Mesenchymal stem cell (in vitro differentiated cells and primary cell): ENCODE measurements at regions not wholly inside any gene's neighbourhood (a gene's known extent, or its start where the extent isn't known, plus 50 kb on each side); places are given as distances from the start of the nearest gene placed in this dataset.

Source experiments
- DNase-seq: peaks from one replicate; pipeline ENCODE4 v3.0.0-alpha.2; 2013
- H2AFZ ChIP-seq: one replicate; pipeline ENCODE4 v1.6.1; 2013; ENCODE audit warnings: low read depth, mild to moderate bottlenecking, control low read depth, inconsistent platforms, low read length, moderate library complexity
- H2AK5ac ChIP-seq: 2 replicates; pipeline ENCODE4 v1.6.1; 2013; ENCODE audit warnings: low read length, moderate library complexity, mild to moderate bottlenecking, inconsistent platforms; ENCODE audit not compliant: severe bottlenecking
- H2BK120ac ChIP-seq: one replicate; pipeline ENCODE4 v1.6.1; 2013; ENCODE audit warnings: low read depth, mild to moderate bottlenecking, inconsistent platforms, low read length, moderate library complexity
- H2BK12ac ChIP-seq, 2 experiments: one replicate each; pipeline ENCODE4 v1.6.1; 2013; ENCODE audit warnings: inconsistent platforms in 2 of 2, low read length in 2 of 2, mild to moderate bottlenecking in 2 of 2, moderate library complexity in 2 of 2, control low read depth in 1 of 2
- H2BK15ac ChIP-seq: one replicate; pipeline ENCODE4 v1.6.1; 2013; ENCODE audit warnings: mild to moderate bottlenecking, low read depth, inconsistent platforms; ENCODE audit not compliant: poor library complexity, severe bottlenecking
- H2BK5ac ChIP-seq: 2 replicates; pipeline ENCODE4 v1.6.1; 2013; ENCODE audit warnings: low read depth, mild to moderate bottlenecking, low read length, control low read depth, inconsistent platforms; ENCODE audit not compliant: poor library complexity, severe bottlenecking
- H3K14ac ChIP-seq, 2 experiments: one replicate each; pipeline ENCODE4 v1.6.1; 2013; ENCODE audit warnings: inconsistent platforms in 2 of 2, low read length in 2 of 2, control low read depth in 1 of 2, mild to moderate bottlenecking in 1 of 2, moderate library complexity in 1 of 2
- H3K18ac ChIP-seq, 2 experiments: one replicate each; pipeline ENCODE4 v1.6.1; 2013; ENCODE audit warnings: inconsistent platforms in 2 of 2, low read length in 2 of 2, control low read depth in 1 of 2, low read depth in 1 of 2, mild to moderate bottlenecking in 1 of 2
- H3K23ac ChIP-seq, 2 experiments: one replicate each; pipeline ENCODE4 v1.6.1; 2013; ENCODE audit warnings: inconsistent platforms in 2 of 2, low read length in 2 of 2, mild to moderate bottlenecking in 2 of 2, moderate library complexity in 2 of 2, control low read depth in 1 of 2
- H3K27ac ChIP-seq: 2 replicates; pipeline ENCODE4 v1.5.1; 2013; ENCODE audit warnings: mild to moderate bottlenecking, moderate library complexity, low read length, control low read depth, inconsistent platforms; ENCODE audit not compliant: poor library complexity, severe bottlenecking
- H3K27me3 ChIP-seq, 2 experiments: 2 replicates each; pipeline versions ENCODE4 v1.6.1 to v1.7.0; 2013; ENCODE audit warnings: low read length in 2 of 2, mild to moderate bottlenecking in 2 of 2, moderate library complexity in 2 of 2, control low read depth in 1 of 2, inconsistent platforms in 1 of 2; ENCODE audit not compliant: control insufficient read depth in 1 of 2, insufficient read depth in 1 of 2
- H3K36me3 ChIP-seq, 2 experiments: 2 replicates each; pipeline versions ENCODE4 v1.6.1 to v1.7.0; 2013; ENCODE audit warnings: low read length in 2 of 2, control low read depth in 1 of 2, inconsistent platforms in 1 of 2, low read depth in 1 of 2, mild to moderate bottlenecking in 1 of 2; ENCODE audit not compliant: insufficient read depth in 2 of 2, control insufficient read depth in 1 of 2
- H3K4ac ChIP-seq, 2 experiments: one replicate each; pipeline ENCODE4 v1.6.1; 2013; ENCODE audit warnings: inconsistent platforms in 2 of 2, low read length in 2 of 2, mild to moderate bottlenecking in 2 of 2, moderate library complexity in 2 of 2, control low read depth in 1 of 2, low read depth in 1 of 2
- H3K4me1 ChIP-seq: 2 replicates; pipeline ENCODE4 v1.6.1; 2013; ENCODE audit warnings: low read depth, low read length, control low read depth; ENCODE audit not compliant: control insufficient read depth, insufficient read depth
- H3K4me2 ChIP-seq: 2 replicates; pipeline ENCODE4 v1.6.1; 2013; ENCODE audit warnings: low read length, mild to moderate bottlenecking, inconsistent platforms; ENCODE audit not compliant: poor library complexity, severe bottlenecking
- H3K4me3 ChIP-seq, 2 experiments: 2 replicates each; pipeline versions ENCODE4 v1.5.1 to v1.7.0; 2013; ENCODE audit warnings: low read length in 2 of 2, mild to moderate bottlenecking in 2 of 2, control low read depth in 1 of 2, low read depth in 1 of 2; ENCODE audit not compliant: insufficient read depth in 1 of 2
- H3K79me1 ChIP-seq: replicated peaks from 2 replicates; pipeline ENCODE4 v1.6.1; 2013; ENCODE audit warnings: mild to moderate bottlenecking, control low read depth, low read length, inconsistent platforms; ENCODE audit not compliant: poor library complexity, severe bottlenecking
- H3K9ac ChIP-seq: 2 replicates; pipeline ENCODE4 v1.7.0; 2013; ENCODE audit warnings: mild to moderate bottlenecking, low read length, moderate library complexity
- H3K9me3 ChIP-seq: 2 replicates; pipeline ENCODE4 v1.7.0; 2013; ENCODE audit warnings: mild to moderate bottlenecking, low read length; ENCODE audit not compliant: control insufficient read depth
- H4K8ac ChIP-seq: one replicate; pipeline ENCODE4 v1.6.1; 2013; ENCODE audit warnings: inconsistent platforms, mild to moderate bottlenecking, low read length, moderate library complexity
- H4K91ac ChIP-seq: one replicate; pipeline ENCODE4 v1.6.1; 2013; ENCODE audit warnings: mild to moderate bottlenecking, low read length, inconsistent platforms
- WGBS: methylation state at CpG from one replicate; pipeline ENCODE4 v1.1.7; 2013; ENCODE audit warnings: mixed read lengths; 5-methylcytosine and 5-hydroxymethylcytosine counted together

- H4K91ac ChIP-seq, result no peak overlapping the region
- H3K9ac ChIP-seq, result no peak overlapping the region
- no peak overlapping the region for H2AK5ac ChIP-seq
- no peaks in the 10 kb centered on the region for H3K79me1 ChIP-seq
- H3K4me3 ChIP-seq, result no peak overlapping the region
- H3K36me3 ChIP-seq, result no peaks in the 10 kb centered on the region
- no peak overlapping the region for H3K14ac ChIP-seq
- no peak overlapping the region for H2AFZ ChIP-seq
- 66% methylated on average over 2 of the region's 2 CpGs for WGBS
- H3K27me3 ChIP-seq, result no peaks in the 10 kb centered on the region
- no peak overlapping the region for H2BK5ac ChIP-seq
- H2BK120ac ChIP-seq, result no peak overlapping the region
- H3K23ac ChIP-seq, result no peak overlapping the region
- H2BK12ac ChIP-seq, result no peak overlapping the region
- no peak overlapping the region for H3K18ac ChIP-seq
- no peaks in the 10 kb centered on the region for H3K9me3 ChIP-seq
- no peak overlapping the region for H3K4me2 ChIP-seq
- H4K8ac ChIP-seq, result no peak overlapping the region
- no peak overlapping the region for H3K4ac ChIP-seq
- H3K27ac ChIP-seq, result no peak overlapping the region
- no peak overlapping the region for H2BK15ac ChIP-seq
- DNase-seq, result no peak
- H3K4me1 ChIP-seq, result no peaks in the 10 kb centered on the region
These were observed 479.4 kb downstream of the KCNT2 start for GRCh38 chr1:196128835-196129234.

GRCh38 chr1:196121181-196121580 lies 487.1 kb downstream of the KCNT2 start:
- H4K91ac ChIP-seq, result no peak overlapping the region
- H3K9ac ChIP-seq, result no peak overlapping the region
- no peaks in the 10 kb centered on the region for H3K4me1 ChIP-seq
- no peak overlapping the region for H3K4ac ChIP-seq
- no peak overlapping the region for H2BK5ac ChIP-seq
- no peak overlapping the region for H4K8ac ChIP-seq
- H3K9me3 ChIP-seq, result no peaks in the 10 kb centered on the region
- no peaks in the 10 kb centered on the region for H3K79me1 ChIP-seq
- no peak overlapping the region for H2BK15ac ChIP-seq
- no peak overlapping the region for H2BK12ac ChIP-seq
- H2AFZ ChIP-seq, result no peak overlapping the region
- no peak overlapping the region for H3K27ac ChIP-seq
- no peak overlapping the region for H3K14ac ChIP-seq
- H3K23ac ChIP-seq, result no peak overlapping the region
- no peak overlapping the region for H3K4me2 ChIP-seq
- DNase-seq, result no peak
- WGBS, result no CpG with 5 or more reads among the region's 2 CpGs
- no peaks in the 10 kb centered on the region for H3K36me3 ChIP-seq
- no peak overlapping the region for H3K4me3 ChIP-seq
- H3K27me3 ChIP-seq, result no peaks in the 10 kb centered on the region
- no peak overlapping the region for H2AK5ac ChIP-seq
- H3K18ac ChIP-seq, result no peak overlapping the region
- H2BK120ac ChIP-seq, result no peak overlapping the region

- H3K27me3 ChIP-seq, result no peaks in the 10 kb centered on the region
- no peak overlapping the region for H4K91ac ChIP-seq
- no peak overlapping the region for H3K4me2 ChIP-seq
- no peaks in the 10 kb centered on the region for H3K36me3 ChIP-seq
- H2BK120ac ChIP-seq, result no peak overlapping the region
- H3K4ac ChIP-seq, result no peak overlapping the region
- H2BK15ac ChIP-seq, result no peak overlapping the region
- H3K9ac ChIP-seq, result no peak overlapping the region
- DNase-seq, result peak; percentile 36
- 10% methylated on average over 2 of the region's 2 CpGs for WGBS
- no peak overlapping the region for H3K23ac ChIP-seq
- H2BK5ac ChIP-seq, result no peak overlapping the region
- H3K4me3 ChIP-seq, result no peak overlapping the region
- H3K14ac ChIP-seq, result no peak overlapping the region
- no peak overlapping the region for H4K8ac ChIP-seq
- no peak overlapping the region for H2AK5ac ChIP-seq
- no peaks in the 10 kb centered on the region for H3K79me1 ChIP-seq
- H3K9me3 ChIP-seq, result no peaks in the 10 kb centered on the region
- H3K27ac ChIP-seq, result no peak overlapping the region
- H3K4me1 ChIP-seq, result peaks cover 2% of the 10 kb centered on the region
- no peak overlapping the region for H3K18ac ChIP-seq
- H2BK12ac ChIP-seq, result no peak overlapping the region
- H2AFZ ChIP-seq, result no peak overlapping the region
These were observed 492.6 kb downstream of the KCNT2 start for GRCh38 chr1:196115646-196116045.

GRCh38 chr1:196114193-196114592 lies 494.0 kb downstream of the KCNT2 start:
- DNase-seq, result no peak
- Histone ChIP-seq H3K18ac (no peak overlapping the region), H3K4me1 (peaks cover 2% of the 10 kb centered on the region), H3K4me2 (no peak overlapping the region), H3K9me3 (peaks cover 6% of the 10 kb centered on the region), H3K23ac (no peak overlapping the region), H3K79me1 (no peaks in the 10 kb centered on the region), H3K9ac (no peak overlapping the region), H2BK5ac (no peak overlapping the region), H4K8ac (no peak overlapping the region), H2AFZ (no peak overlapping the region), H2BK120ac (no peak overlapping the region), H3K4me3 (no peak overlapping the region), H2BK15ac (no peak overlapping the region), H3K27ac (no peak overlapping the region), H2AK5ac (no peak overlapping the region), H3K36me3 (no peaks in the 10 kb centered on the region), H3K27me3 (no peaks in the 10 kb centered on the region), H2BK12ac (no peak overlapping the region), H3K4ac (no peak overlapping the region), H3K14ac (no peak overlapping the region), H4K91ac (no peak overlapping the region)
- 94% methylated on average over 1 of the region's 3 CpGs for WGBS
